BLaER1 (cell line): ENCODE measurements at regions not wholly inside any gene's neighbourhood (a gene's known extent, or its start where the extent isn't known, plus 50 kb on each side); places are given as distances from the start of the nearest gene placed in this dataset.

Source experiments
- H3K27ac ChIP-seq: shearing (Covaris generic); formaldehyde crosslinking; 2 replicates; pipeline ENCODE4 v1.8.1; 2022
- H3K27me3 ChIP-seq: shearing (Covaris generic); formaldehyde crosslinking; 2 replicates; pipeline ENCODE4 v1.8.1; 2022
- H3K36me3 ChIP-seq: shearing (Covaris generic); formaldehyde crosslinking; 2 replicates; pipeline ENCODE4 v1.8.1; 2022
- H3K4me1 ChIP-seq: shearing (Covaris generic); formaldehyde crosslinking; 2 replicates; pipeline ENCODE4 v1.8.1; 2022
- H3K4me2 ChIP-seq: shearing (Covaris generic); formaldehyde crosslinking; 2 replicates; pipeline ENCODE4 v1.8.1; 2022
- H3K4me3 ChIP-seq: shearing (Covaris generic); formaldehyde crosslinking; 2 replicates; pipeline ENCODE4 v1.8.1; 2022
- H3K9ac ChIP-seq: shearing (Covaris generic); formaldehyde crosslinking; 2 replicates; pipeline ENCODE4 v1.8.1; 2022
- H3K9me3 ChIP-seq: shearing (Covaris generic); formaldehyde crosslinking; 2 replicates; pipeline ENCODE4 v1.8.1; 2022
- H4K20me1 ChIP-seq: shearing (Covaris generic); formaldehyde crosslinking; 2 replicates; pipeline ENCODE4 v1.8.1; 2022
- Cebpa-rat ChIP-seq: shearing (Covaris generic); IDR thresholded peaks from 2 replicates; pipeline ENCODE4 v1.8.1; 2022

GRCh38 chr5:32514806-32515205 is 70.3 kb upstream of the ZFR start:
- H3K4me3 ChIP-seq: no peak overlapping the region
- no peak for TF ChIP-seq Cebpa-rat
- no peak overlapping the region for H3K9ac ChIP-seq
- no peak overlapping the region for H3K4me2 ChIP-seq
- H4K20me1 ChIP-seq: no peaks in the 10 kb centered on the region
- no peaks in the 10 kb centered on the region for H3K4me1 ChIP-seq
- H3K27ac ChIP-seq: no peak overlapping the region
- H3K36me3 ChIP-seq: no peaks in the 10 kb centered on the region
- no peaks in the 10 kb centered on the region for H3K27me3 ChIP-seq
- H3K9me3 ChIP-seq: no peaks in the 10 kb centered on the region

- Histone ChIP-seq H3K27me3 (no peaks in the 10 kb centered on the region), H3K9me3 (no peaks in the 10 kb centered on the region), H3K36me3 (no peaks in the 10 kb centered on the region), H3K27ac (no peak overlapping the region), H3K4me3 (no peak overlapping the region), H3K9ac (no peak overlapping the region), H4K20me1 (no peaks in the 10 kb centered on the region), H3K4me1 (no peaks in the 10 kb centered on the region), H3K4me2 (no peak overlapping the region)
- no peak for TF ChIP-seq Cebpa-rat
These were observed 68.4 kb upstream of the ZFR start for GRCh38 chr5:32512926-32513325.

- Histone ChIP-seq H3K27ac (no peak overlapping the region), H3K36me3 (no peaks in the 10 kb centered on the region), H3K4me2 (no peak overlapping the region), H3K4me3 (no peak overlapping the region), H4K20me1 (no peaks in the 10 kb centered on the region), H3K9ac (no peak overlapping the region), H3K9me3 (no peaks in the 10 kb centered on the region), H3K4me1 (no peaks in the 10 kb centered on the region), H3K27me3 (no peaks in the 10 kb centered on the region)
- no peak for TF ChIP-seq Cebpa-rat
These were observed 67.3 kb upstream of the ZFR start for GRCh38 chr5:32511776-32512374.

GRCh38 chr5:32510860-32511259 is 66.3 kb upstream of the ZFR start:
- no peaks in the 10 kb centered on the region for H4K20me1 ChIP-seq
- H3K27ac ChIP-seq: no peak overlapping the region
- no peak overlapping the region for H3K4me3 ChIP-seq
- H3K4me2 ChIP-seq: no peak overlapping the region
- H3K9ac ChIP-seq: no peak overlapping the region
- H3K27me3 ChIP-seq: no peaks in the 10 kb centered on the region
- H3K9me3 ChIP-seq: no peaks in the 10 kb centered on the region
- H3K36me3 ChIP-seq: no peaks in the 10 kb centered on the region
- no peaks in the 10 kb centered on the region for H3K4me1 ChIP-seq
- TF ChIP-seq Cebpa-rat: no peak

GRCh38 chr5:32508806-32509805 is 64.6 kb upstream of the ZFR start:
- Histone ChIP-seq H3K4me3 (no peak overlapping the region), H3K9me3 (no peaks in the 10 kb centered on the region), H3K4me1 (peaks cover 13% of the 10 kb centered on the region), H3K9ac (no peak overlapping the region), H3K4me2 (no peak overlapping the region), H3K27ac (no peak overlapping the region), H3K36me3 (no peaks in the 10 kb centered on the region), H4K20me1 (no peaks in the 10 kb centered on the region), H3K27me3 (no peaks in the 10 kb centered on the region)
- no peak for TF ChIP-seq Cebpa-rat

- no peaks in the 10 kb centered on the region for H3K36me3 ChIP-seq
- no peak for TF ChIP-seq Cebpa-rat
- H3K9ac ChIP-seq: no peak overlapping the region
- no peaks in the 10 kb centered on the region for H3K9me3 ChIP-seq
- H3K4me2 ChIP-seq: no peak overlapping the region
- no peaks in the 10 kb centered on the region for H3K27me3 ChIP-seq
- peaks cover 13% of the 10 kb centered on the region for H3K4me1 ChIP-seq
- no peak overlapping the region for H3K4me3 ChIP-seq
- H4K20me1 ChIP-seq: no peaks in the 10 kb centered on the region
- no peak overlapping the region for H3K27ac ChIP-seq
These were observed 63.3 kb upstream of the ZFR start for GRCh38 chr5:32507738-32508434.

GRCh38 chr5:32506799-32507198 is 62.3 kb upstream of the ZFR start:
- Histone ChIP-seq H4K20me1 (no peaks in the 10 kb centered on the region), H3K27ac (no peak overlapping the region), H3K9ac (no peak overlapping the region), H3K27me3 (no peaks in the 10 kb centered on the region), H3K4me1 (peaks cover 13% of the 10 kb centered on the region), H3K4me3 (no peak overlapping the region), H3K9me3 (no peaks in the 10 kb centered on the region), H3K36me3 (no peaks in the 10 kb centered on the region), H3K4me2 (no peak overlapping the region)
- TF ChIP-seq Cebpa-rat: no peak

- Histone ChIP-seq H3K9ac (no peak overlapping the region), H3K27me3 (no peaks in the 10 kb centered on the region), H3K27ac (no peak overlapping the region), H4K20me1 (no peaks in the 10 kb centered on the region), H3K4me2 (no peak overlapping the region), H3K4me1 (peaks cover 13% of the 10 kb centered on the region), H3K4me3 (no peak overlapping the region), H3K36me3 (no peaks in the 10 kb centered on the region), H3K9me3 (no peaks in the 10 kb centered on the region)
- TF ChIP-seq Cebpa-rat: no peak
These were observed 61.7 kb upstream of the ZFR start for GRCh38 chr5:32506201-32506661.

GRCh38 chr5:32505756-32506155 is 61.2 kb upstream of the ZFR start:
- TF ChIP-seq Cebpa-rat: no peak
- Histone ChIP-seq H3K27ac (no peak overlapping the region), H4K20me1 (no peaks in the 10 kb centered on the region), H3K4me3 (no peak overlapping the region), H3K27me3 (no peaks in the 10 kb centered on the region), H3K4me1 (peaks cover 13% of the 10 kb centered on the region), H3K9ac (no peak overlapping the region), H3K36me3 (no peaks in the 10 kb centered on the region), H3K4me2 (peak overlapping the region; percentile 34; the same call in 1 of the 2 replicates), H3K9me3 (no peaks in the 10 kb centered on the region)
